Activated B cell treated with CpG ODN at 0.5 μM for 24 hours (primary cell): ENCODE measurements at regions not wholly inside any gene's neighbourhood (a gene's known extent, or its start where the extent isn't known, plus 50 kb on each side); places are given as distances from the start of the nearest gene placed in this dataset.

Source experiments
- ATAC-seq: fragments of 200-7000 bp; cut with Tn5 transposase; one replicate; pipeline ENCODE4 v1.10.0; 2021; ENCODE audit warnings: low read depth, mild to moderate bottlenecking, moderate library complexity
- CTCF ChIA-PET: fragments of 350-600 bp; sonication (Branson Sonifier 250); formaldehyde crosslinking; loops from one replicate; lab custom pipeline; 2021; ENCODE audit warnings: antibody characterized with exemption; lab: Charles Lee
- POLR2A ChIA-PET: fragments of 350-600 bp; sonication (Branson Sonifier 250); formaldehyde crosslinking; loops from one replicate; lab custom pipeline; 2021; ENCODE audit warnings: antibody characterized with exemption; lab: Charles Lee
- DNase-seq: peaks from one replicate; pipeline ENCODE4 v3.0.0; 2022
- H3K27ac Mint-ChIP-seq: one replicate; pipeline ENCODE4 v1.8.0; 2020; ENCODE audit warnings: mixed read lengths
- H3K27me3 Mint-ChIP-seq: one replicate; pipeline ENCODE4 v1.8.0; 2021; ENCODE audit warnings: mixed read lengths
- H3K36me3 Mint-ChIP-seq: one replicate; pipeline ENCODE4 v1.8.0; 2021; ENCODE audit warnings: low read depth, mixed read lengths
- H3K4me1 Mint-ChIP-seq: one replicate; pipeline ENCODE4 v1.8.0; 2021; ENCODE audit warnings: mixed read lengths
- H3K4me3 Mint-ChIP-seq: one replicate; pipeline ENCODE4 v1.8.0; 2020; ENCODE audit warnings: mild to moderate bottlenecking, mixed read lengths
- H3K9me3 Mint-ChIP-seq: one replicate; pipeline ENCODE4 v1.8.0; 2020; ENCODE audit warnings: mixed read lengths
- intact Hi-C: fragments of 100-400 bp; cut with micrococcal nuclease; formaldehyde crosslinking; loops from one replicate; pipeline ENCODE4 v1.15.1; 2024
- TF ChIP-seq, protein P1 (sequence below): fragments of 200-600 bp; IDR thresholded peaks from one replicate; pipeline ENCODE4 v1.8.0; 2022; ENCODE audit warnings: antibody characterized with exemption, mild to moderate bottlenecking

GRCh38 chr15:68500363-68501258 lies 68.6 kb upstream of the ITGA11 start:
- no peak overlapping the region for H3K27ac Mint-ChIP-seq
- TF ChIP-seq, protein P1, sequence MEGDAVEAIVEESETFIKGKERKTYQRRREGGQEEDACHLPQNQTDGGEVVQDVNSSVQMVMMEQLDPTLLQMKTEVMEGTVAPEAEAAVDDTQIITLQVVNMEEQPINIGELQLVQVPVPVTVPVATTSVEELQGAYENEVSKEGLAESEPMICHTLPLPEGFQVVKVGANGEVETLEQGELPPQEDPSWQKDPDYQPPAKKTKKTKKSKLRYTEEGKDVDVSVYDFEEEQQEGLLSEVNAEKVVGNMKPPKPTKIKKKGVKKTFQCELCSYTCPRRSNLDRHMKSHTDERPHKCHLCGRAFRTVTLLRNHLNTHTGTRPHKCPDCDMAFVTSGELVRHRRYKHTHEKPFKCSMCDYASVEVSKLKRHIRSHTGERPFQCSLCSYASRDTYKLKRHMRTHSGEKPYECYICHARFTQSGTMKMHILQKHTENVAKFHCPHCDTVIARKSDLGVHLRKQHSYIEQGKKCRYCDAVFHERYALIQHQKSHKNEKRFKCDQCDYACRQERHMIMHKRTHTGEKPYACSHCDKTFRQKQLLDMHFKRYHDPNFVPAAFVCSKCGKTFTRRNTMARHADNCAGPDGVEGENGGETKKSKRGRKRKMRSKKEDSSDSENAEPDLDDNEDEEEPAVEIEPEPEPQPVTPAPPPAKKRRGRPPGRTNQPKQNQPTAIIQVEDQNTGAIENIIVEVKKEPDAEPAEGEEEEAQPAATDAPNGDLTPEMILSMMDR: no peak
- intact Hi-C loops: no loop called here
- no peaks in the 10 kb centered on the region for H3K9me3 Mint-ChIP-seq
- H3K4me3 Mint-ChIP-seq: no peak overlapping the region
- ATAC-seq: no peak
- POLR2A ChIA-PET: no interaction called here
- no peaks in the 10 kb centered on the region for H3K36me3 Mint-ChIP-seq
- CTCF ChIA-PET: no interaction called here
- peaks cover 6% of the 10 kb centered on the region for H3K27me3 Mint-ChIP-seq
- no peaks in the 10 kb centered on the region for H3K4me1 Mint-ChIP-seq
- DNase-seq: no peak

- Mint-ChIP-seq H3K27me3 (peaks cover 12% of the 10 kb centered on the region), H3K9me3 (no peaks in the 10 kb centered on the region), H3K36me3 (no peaks in the 10 kb centered on the region), H3K4me1 (no peaks in the 10 kb centered on the region), H3K27ac (no peak overlapping the region), H3K4me3 (no peak overlapping the region)
- DNase-seq (no peak), ATAC-seq (no peak)
- TF ChIP-seq, protein P1: no peak
- intact Hi-C loops: no loop called here
- CTCF ChIA-PET: no interaction called here
- POLR2A ChIA-PET: no interaction called here
These were observed 69.3 kb upstream of the ITGA11 start for GRCh38 chr15:68501259-68501591.

DNA sequence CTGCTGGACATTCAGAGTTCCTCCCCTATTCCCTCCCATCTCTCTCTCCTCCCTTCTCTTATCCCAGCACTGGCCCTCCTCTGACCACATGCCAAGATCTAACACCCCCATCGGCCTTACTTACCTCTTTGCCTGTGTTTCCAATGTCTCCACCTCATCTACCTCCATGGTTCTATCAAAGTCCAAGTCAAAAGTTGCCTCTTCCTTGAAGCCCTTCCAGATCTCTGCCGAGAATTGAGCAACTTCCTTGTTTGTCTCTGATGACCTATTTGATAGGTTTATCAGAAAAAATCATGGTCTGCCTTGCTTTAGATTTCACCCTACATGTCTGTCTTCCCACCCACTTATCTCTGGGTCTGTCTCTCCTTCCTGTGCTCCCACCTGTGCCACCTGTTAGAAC lies 69.7 kb upstream of the ITGA11 start:
- ChIA-PET CTCF (no interaction called here), POLR2A (no interaction called here)
- Mint-ChIP-seq H3K36me3 (no peaks in the 10 kb centered on the region), H3K9me3 (no peaks in the 10 kb centered on the region), H3K27me3 (peaks cover 12% of the 10 kb centered on the region), H3K4me3 (no peak overlapping the region), H3K4me1 (no peaks in the 10 kb centered on the region), H3K27ac (no peak overlapping the region)
- intact Hi-C loops: no loop called here
- no peak for ATAC-seq
- TF ChIP-seq, protein P1: no peak
- DNase-seq: no peak

DNA sequence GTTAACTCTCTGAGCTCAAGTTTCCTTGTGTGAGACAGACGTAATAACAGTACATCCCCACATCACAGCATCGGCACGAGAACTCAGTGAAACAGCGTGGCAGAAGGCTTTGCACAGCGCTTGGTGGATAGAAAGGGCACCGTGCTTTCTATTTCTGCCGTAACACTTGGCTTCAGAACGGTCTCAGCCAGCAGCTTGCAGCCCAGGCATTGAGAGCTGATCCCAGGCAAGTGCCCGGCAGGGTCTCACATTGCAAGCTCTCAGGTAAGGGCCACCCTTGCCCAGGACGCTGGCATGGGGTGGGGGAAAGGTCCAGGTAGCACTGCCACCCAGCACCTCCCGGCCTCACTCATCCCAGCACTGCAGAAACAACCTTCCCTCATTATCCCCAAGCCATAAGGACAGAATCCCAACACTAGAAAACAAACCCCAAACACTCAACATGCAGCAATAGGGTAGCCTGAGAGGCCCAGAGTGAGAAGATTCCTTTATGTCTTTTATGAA lies 70.5 kb upstream of the ITGA11 start:
- H3K4me1 Mint-ChIP-seq: no peaks in the 10 kb centered on the region
- intact Hi-C loops: no loop called here
- ChIA-PET POLR2A (no interaction called here), CTCF (no interaction called here)
- no peaks in the 10 kb centered on the region for H3K9me3 Mint-ChIP-seq
- H3K27me3 Mint-ChIP-seq: peaks cover 15% of the 10 kb centered on the region
- H3K36me3 Mint-ChIP-seq: no peaks in the 10 kb centered on the region
- ATAC-seq (no peak), DNase-seq (no peak)
- no peak overlapping the region for H3K4me3 Mint-ChIP-seq
- H3K27ac Mint-ChIP-seq: no peak overlapping the region
- TF ChIP-seq, protein P1: no peak

- H3K4me3 Mint-ChIP-seq: no peak overlapping the region
- CTCF ChIA-PET: no interaction called here
- peaks cover 16% of the 10 kb centered on the region for H3K27me3 Mint-ChIP-seq
- H3K36me3 Mint-ChIP-seq: no peaks in the 10 kb centered on the region
- POLR2A ChIA-PET: no interaction called here
- no peaks in the 10 kb centered on the region for H3K9me3 Mint-ChIP-seq
- TF ChIP-seq, protein P1: no peak
- intact Hi-C loops: no loop called here
- no peaks in the 10 kb centered on the region for H3K4me1 Mint-ChIP-seq
- no peak for ATAC-seq
- DNase-seq: no peak
- H3K27ac Mint-ChIP-seq: no peak overlapping the region
These were observed 71.2 kb upstream of the ITGA11 start for GRCh38 chr15:68503213-68503612.
